T follicular helper cell (primary cell): ENCODE measurements at regions not wholly inside any gene's neighbourhood (a gene's known extent, or its start where the extent isn't known, plus 50 kb on each side); places are given as distances from the start of the nearest gene placed in this dataset.
"Not testable (repeated sequence)": the region's sequence is repeated elsewhere in the genome, so short reads cannot be mapped to it uniquely, and the experiment has no call there.

Experiments used
- DNase-seq: peaks from one replicate; pipeline ENCODE4 v3.0.0-alpha.2; 2020; ENCODE audit warnings: low read depth

DNA sequence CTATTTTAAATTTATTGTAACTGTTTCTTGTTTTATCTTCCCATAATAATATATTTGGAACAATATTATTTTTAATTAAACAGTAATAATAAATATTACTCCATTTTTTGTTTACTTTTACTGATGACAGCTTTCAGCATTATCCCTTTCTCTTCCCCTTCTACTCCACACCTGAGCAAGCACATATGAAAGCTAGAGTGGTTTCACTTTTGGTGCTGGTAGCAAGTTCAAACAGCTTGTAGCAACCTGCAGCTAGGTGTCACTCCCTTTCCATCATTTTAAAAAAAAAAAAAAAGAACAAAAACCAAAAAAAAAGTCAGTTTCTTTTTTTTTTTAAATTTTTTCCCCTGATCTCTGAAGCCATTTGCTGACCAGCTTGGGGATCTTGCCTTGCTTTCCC, 801.8 kb downstream of the CCDC85A start:
- DNase-seq, result no peak

DNA sequence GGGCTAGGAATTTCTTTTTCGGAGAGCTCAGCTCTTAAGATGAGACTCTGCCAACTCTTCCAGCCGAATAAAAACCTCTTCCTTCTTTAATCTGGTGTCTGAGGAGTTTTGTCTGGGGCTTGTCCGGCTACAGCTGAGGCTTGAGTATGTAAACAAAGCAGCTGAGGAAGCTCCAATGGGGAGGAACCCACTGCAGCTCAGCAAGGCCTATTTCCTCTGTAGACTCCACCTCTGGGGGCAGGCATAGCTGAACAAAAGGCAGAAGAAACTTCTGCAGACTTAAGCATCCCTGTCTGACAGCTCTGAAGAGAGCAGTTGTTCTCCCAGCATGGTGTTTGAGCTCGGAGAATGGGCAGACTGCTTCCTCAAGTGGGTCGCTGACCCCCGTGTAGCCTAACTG, 838.7 kb downstream of the CCDC85A start:
- DNase-seq, result no peak

DNA sequence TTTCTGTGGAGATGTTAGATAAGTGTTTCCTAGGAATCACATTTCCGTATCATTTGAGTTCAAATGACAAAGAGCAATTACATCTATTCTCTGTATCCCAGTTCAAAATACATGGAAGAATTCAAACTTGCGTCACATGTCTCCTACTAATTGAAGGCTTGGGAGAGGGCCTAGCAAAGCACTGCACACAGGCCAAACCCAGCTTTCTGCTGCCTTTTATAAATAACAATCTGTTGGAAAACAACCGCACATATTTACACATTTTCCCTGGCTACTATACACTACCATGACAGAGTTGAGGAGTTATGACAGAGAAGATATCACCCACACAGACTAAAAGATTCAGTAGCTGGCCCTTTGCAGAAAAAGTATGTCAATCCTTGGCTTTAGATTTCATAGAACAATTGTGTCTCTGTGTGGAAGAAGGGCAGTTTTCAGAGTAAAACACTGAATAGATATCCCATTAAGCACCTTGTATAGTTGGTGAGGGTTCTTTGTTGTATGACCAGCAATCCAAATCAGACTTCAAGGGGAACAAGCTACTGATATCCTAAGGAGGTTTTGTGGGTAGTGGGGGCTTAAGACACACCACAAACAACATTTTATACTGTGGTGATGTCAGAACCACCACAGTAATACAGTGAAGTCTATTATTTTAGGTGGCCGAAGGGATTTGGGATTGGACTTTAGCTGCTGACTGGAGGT, 861.3 kb downstream of the CCDC85A start:
- DNase-seq, result no peak

DNA sequence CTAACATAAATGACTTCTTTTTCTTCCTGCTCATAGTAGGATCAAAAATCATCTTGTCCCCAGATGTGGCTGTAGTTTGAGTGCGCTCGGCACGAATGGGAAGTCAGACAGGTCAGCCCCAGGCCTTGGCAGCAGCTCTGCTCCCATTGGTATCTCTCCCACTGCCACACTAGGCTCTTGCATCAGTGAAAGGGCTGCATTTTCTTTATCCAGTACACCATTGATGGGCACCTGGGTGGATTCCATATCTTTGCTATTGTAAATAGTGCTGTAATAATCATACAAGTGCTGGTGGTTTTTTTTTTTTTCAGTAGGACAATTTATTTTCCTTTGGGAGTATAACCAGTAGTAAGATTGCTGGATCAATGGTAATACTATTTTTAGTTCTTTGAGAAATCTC, 865.5 kb downstream of the CCDC85A start:
- no peak for DNase-seq

DNA sequence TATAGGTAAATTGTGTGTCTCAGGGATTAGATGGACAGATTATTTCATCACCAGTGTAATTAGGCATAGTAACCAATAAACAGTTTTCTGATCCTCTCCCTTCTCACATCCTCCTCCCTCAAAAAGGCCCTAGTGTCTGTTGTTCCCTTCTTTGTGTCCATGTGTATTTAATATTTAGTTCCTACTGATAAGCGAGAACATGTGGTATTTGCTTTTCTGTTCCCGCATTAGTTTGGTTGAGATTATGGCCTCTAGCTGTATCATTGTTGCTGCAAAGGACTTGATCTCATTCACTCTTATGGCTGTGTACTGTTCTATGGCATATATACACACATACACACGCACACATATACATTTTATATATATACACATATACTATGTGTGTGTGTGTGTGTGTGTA, 866.2 kb downstream of the CCDC85A start:
- DNase-seq, result no peak

DNA sequence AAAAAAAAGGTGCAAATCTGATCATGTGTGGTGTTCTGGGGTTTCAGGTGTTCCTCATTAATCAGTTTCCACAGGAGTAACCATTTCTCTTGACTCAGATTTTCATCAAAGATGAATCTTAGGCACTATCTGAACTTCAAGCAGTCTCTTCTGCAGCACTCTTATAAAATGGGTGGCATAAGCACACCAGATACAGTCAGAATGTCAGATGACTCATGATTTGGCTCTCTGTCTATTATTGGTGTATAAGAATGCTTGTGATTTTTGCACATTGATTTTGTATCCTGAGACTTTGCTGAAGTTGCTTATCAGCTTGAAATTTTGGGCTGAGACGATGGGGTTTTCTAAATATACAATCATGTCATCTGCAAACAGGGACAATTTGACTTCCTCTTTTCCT, 882.5 kb downstream of the CCDC85A start:
- DNase-seq, result not testable (repeated sequence)

DNA sequence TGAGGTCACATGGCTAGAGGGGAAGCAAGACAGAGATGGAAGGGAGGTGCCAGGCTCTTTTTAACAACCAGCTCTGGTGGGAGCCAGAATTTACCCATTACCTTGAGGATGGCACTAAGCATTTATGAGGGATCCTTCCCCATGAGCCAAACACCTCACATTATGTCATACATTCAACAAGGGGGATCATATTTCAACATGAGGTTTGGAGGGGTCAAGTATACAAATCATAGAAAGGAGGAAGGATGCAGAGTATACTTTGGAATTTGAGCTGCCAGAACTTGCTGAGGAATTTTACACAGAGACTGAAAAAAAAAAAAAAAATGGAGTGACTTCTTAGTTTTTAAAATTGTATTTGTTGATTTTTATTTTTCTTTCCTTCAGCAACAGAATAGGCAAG, 891.4 kb downstream of the CCDC85A start:
- no peak for DNase-seq

DNA sequence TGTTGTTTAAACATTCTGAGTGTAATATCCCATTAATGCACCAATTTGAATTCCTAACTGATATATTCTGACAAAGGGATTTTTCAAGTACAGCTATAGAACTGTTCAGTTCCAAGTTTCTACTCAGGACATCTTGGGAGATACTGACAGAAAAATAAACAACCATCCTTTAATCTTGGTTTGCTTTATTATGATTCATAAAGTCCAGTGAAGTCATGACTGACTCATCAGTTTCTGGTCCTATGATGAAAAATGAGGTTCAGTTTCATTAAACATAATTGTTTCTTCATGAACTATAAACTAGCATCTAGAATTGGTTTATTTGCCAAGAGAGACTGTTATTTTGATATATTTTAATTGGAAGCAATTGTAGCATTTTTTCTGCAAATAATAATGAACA, 896.2 kb downstream of the CCDC85A start:
- DNase-seq, result no peak

DNA sequence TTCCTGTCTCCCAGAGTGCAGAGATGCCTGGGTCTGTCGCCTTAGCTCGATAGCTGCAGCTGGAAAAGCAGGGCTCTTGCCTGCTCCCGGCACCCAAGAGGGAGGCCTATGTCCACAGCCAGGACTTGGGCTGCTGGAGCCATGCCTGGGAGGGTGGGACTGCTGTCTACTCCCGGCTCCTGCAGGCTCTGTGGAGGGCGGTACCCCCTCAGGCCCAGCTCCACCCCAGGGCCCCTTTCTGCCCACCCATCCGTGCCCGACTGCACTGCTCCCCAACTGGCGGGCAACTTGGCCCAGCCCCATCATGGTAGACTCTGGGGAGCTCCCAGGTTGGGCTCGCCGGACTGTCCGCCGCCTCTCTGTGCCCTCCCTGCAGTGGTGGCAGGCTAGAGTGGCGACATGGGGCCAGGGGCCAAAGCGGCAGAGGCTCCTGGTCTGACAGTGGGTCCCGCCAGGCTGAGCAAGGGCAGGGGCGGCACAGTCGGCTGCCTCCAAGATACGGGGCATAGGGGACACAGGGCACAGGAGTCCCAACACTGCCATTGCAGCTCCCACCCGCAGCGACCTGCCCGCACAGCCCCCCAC, 901.0 kb downstream of the CCDC85A start:
- no peak for DNase-seq

DNA sequence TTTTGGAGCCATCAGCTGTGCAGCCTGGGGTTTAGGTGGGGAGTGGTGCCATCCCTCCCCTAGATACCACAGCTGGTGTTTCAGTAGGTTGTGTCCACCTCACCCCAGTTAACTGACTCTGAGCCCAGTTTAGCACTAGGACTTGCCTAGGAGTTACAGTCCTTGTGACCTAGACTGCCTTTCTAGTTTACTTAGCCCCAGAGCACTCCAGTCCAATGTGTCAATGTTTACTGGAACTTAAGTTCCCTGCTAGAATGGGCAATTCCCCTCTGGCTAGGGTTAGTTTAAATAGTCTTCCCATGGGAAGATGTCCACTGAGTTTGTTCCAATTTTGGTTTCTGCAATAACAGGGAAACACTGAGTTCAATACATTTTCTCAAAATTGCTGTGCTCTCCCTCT, 909.2 kb downstream of the CCDC85A start:
- DNase-seq, result no peak

DNA sequence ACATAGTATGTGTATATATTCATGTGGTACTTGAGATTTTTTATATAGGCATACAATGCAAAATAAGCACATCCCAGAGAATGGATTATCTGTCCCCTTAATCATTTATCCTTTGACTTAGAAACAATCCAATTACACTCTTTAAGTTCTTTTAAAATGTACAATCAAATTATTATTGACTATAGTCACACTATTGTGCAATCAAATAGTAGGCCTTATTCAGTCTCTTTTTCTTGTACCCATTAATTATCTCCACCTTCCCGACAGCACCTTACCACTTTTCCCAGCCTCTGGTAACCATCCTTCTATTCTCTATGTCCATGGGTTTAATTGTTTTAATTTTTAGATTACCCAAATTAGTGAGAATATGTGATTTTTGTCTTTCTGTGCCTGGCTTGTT, 914.1 kb downstream of the CCDC85A start:
- DNase-seq, result no peak

DNA sequence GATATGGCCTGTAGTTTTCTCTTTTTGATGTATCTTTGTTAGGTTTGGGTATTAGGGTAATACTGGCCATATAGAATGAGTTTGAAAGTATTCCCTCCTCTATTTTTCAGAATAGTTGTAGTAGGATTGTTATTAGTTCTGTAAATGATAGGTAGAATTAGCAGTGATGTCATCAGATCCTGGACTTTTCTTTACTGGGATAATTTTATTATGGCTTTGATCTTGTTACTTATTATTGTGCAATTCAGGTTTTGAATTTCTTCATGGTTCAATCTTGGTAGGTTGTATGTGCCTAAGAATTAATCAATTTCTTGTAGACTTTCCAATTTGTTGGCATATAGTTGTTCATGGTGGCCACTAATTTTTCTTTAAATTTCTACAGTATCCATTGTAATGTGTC, 916.6 kb downstream of the CCDC85A start:
- no peak for DNase-seq

DNA sequence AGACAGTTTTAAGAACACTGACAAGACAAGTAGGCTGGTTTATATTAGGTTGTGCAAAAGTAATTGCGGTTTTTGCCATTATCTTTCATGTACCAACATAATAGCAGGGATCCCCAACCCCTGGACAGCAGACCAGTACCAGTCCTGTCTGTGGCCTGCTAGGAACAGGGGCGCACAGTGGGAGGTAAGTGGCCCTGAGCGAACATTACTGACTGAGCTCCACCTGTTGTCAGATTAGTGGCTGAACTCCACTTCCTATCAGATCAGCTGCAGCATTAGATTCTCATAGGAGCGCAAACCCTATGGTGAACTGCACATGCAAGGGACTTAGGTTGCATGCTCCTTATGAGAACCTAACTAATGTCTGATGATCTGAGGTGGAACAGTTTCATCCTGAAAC, 921.9 kb downstream of the CCDC85A start:
- no peak for DNase-seq

DNA sequence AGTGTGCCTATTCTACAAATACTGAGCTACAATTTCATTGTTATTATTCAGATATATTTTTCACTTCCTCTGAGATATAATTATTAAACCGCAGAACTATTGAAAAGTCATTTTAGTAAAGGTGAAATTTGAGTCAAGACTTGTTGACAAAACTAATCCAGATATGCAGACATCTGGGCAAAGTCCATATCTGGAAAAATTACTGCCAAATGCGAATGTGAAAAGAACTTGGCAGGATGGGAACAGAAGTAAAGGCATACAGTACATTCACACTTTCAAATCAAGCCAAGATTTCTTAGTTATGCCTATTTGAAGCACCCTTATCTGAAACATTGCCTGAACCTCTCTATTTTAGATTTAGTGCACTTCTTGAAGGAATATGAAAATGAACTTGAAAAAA, 923.6 kb downstream of the CCDC85A start:
- DNase-seq, result no peak

DNA sequence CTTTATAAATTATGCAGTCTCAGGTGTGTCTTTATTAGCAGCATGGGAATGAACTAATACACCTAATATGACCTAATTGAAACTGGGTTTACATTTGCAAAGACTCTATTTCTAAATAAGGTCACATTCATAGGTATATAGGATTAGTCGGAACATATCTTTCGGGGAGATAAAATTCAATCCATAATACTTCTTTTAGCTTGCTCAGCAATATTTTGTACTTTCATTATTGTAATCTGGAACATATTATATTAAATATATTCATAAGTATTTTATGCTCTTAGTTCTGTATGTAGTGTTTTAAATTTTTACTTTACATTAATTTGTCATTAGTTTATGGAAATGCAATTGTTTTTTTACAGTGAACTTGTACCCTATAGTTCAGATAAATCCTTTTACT, 927.7 kb downstream of the CCDC85A start:
- DNase-seq, result no peak

DNA sequence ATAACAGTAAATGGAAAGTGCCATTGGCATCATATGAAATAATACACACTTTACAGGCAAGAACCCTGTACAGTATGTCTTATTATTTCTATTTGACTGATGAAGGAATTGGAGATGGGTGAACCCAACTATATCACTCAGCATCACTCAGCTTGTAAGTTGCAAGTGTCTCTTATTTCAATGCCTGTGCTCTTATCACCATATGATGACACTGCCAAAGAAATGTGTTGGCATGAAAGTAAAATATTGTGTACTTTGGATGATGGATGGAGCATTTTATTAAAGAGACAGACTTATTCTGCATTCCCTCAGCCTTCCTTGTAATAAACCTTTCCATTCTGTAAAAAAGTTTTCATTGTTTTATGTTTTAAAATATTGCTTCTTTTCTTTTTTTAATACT, 927.5 kb upstream of the VRK2 start:
- DNase-seq, result no peak

DNA sequence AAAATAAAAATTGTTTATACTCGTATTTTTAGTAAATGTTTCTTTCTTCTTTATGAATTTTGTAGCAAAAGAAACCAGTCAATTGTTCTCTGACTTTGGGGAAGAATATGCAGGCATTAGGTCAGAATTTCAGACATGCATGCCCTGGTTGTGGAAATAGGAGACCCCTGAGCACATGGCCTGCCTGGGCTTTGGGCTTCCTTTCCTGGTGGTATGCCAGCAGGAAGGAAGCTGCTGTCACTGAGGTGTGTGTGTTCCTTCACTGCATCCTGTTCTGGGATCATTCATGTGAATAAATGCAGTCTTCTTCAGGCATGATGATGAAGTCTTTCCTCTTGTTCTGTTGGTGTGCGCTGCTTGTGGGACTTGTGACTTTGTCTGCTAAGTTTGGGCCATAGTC, 920.2 kb upstream of the VRK2 start:
- DNase-seq, result no peak

DNA sequence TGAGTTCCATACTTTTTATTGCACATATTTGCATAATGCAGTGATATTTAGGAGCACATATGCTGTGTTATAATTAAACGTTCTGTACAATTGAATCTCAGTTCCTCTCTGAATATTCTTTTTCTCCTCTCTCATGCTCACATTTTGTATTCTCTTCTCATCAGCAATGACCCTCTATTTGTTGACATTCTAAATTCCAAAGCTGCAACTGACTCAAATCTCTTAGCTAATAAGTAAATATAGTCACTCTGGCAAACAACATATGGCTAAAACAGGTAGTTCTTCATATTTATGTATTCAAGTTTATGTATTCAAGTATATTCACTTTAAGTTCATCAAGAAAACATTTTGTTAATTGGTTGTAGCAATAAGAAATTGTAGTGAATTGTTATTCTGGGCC, 907.4 kb upstream of the VRK2 start:
- no peak for DNase-seq

DNA sequence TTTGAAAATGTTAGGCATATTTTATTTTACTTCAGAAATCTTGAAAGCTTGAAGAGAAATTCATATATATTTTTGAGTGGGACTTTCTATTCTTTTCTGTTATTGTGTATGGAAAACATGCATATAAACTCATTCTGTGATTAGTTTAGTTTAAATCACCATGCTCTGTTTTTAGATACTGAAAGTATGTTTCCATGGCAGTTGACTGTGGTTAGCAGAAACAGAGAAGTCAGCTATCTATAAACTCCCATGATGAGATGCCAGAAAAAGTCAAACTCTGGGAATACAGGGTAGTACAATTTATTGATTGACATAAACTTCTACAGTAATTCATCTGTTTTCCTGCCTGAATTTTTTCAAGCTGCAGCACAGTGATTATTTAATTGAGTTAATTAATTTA, 905.3 kb upstream of the VRK2 start:
- DNase-seq, result no peak

DNA sequence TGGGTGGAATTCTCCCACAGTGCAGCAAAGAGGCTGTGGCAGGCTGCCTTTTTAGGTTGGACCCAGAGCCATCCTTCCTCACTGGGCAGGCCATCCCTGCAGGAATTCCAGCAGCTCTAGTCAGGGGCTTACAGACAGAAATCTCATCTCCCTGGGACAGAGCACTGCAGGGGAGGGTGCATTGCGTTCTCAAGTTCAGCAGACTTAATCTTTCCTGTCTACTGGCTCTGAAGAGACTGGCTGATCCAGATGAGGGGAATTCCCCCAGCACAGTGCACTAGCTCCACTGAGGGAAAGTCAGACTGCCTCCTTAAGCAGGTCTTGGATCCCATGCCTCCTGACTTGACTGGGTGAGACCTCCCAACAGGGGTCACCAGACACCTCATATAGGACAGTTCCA, 899.7 kb upstream of the VRK2 start:
- no peak for DNase-seq

DNA sequence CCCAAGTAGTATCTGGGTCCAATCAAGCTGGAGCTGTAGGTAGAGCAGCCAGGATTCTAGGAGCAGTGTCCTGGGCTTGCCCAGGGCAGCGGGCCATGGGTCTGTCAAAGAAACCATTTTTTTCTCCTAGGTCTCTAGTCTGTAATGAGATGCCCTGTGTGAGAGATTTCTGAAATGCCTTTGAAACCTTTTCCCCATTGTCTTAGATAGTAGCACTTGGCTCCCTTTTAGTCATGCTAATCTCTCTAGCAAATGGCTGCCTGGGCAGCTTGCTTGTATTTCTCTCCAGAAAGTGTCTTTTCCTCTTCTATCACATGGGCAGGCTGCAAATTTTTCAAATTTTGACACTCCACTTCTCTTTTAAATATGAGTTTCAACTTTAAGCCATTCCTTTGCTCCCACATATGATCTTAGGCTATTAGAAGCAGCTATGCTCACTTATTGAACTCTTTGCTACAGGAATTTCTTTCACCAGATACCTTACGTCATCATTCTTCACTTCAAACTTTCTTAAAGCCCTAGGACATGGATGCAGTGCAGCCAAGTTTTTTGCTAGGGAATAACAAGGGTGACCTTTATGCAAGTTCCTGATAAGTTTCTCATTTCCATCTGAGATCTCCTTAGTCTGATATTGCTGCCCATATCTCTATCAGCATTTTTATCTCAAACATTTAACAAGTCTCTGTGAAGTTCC, 890.2 kb upstream of the VRK2 start:
- DNase-seq, result no peak

DNA sequence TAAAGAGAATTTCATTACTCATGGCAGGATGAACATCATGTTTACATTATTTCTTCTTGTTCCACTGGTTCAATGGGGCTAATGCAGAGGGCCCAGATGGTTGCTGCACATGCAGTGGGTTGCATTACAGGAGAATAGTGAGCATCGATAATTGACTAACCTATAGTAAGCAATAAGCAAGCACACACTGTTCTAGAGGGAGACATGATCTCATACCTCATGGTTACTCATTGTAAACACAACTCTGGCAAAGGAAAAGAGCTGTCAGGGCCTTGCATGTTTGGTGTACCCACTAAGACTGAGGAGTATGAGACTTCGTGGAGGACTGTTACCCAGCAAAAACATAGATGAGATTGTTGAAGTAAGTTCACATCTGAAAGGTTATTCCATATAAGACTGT, 885.6 kb upstream of the VRK2 start:
- no peak for DNase-seq

DNA sequence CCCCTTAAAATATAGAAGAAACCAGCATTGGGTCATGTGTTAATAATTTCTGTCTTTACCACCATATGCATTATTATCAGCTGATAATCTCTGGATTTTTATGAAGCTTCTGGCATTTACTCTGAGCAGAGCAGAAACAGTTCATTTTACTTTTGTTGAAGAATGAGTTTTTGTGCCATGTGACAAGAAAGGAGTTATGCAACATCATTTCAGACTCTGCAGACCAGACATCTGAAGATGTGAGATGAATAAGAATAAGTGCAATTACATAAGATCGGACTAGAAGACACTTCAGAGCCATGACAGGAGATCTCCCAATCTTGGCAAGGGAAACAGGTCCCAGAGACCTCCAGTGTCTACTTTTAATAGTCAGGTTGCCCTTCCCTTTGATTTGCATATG, 869.4 kb upstream of the VRK2 start:
- DNase-seq, result no peak
